IMR-90 (cell line): ENCODE measurements at regions not wholly inside any gene's neighbourhood (a gene's known extent, or its start where the extent isn't known, plus 50 kb on each side); places are given as distances from the start of the nearest gene placed in this dataset.

Source experiments
- CEBPB ChIP-seq: IDR thresholded peaks from 2 replicates; pipeline ENCODE4 v1.6.1; 2012; ENCODE audit warnings: low read depth, low read length, improper control_type of control experiment
- CHD1 ChIP-seq: IDR thresholded peaks from 2 replicates; pipeline ENCODE4 v1.6.1; 2012; ENCODE audit warnings: low read depth, low read length, improper control_type of control experiment
- MAFK ChIP-seq: IDR thresholded peaks from 2 replicates; pipeline ENCODE4 v1.6.1; 2012; ENCODE audit warnings: low read depth, low read length, improper control_type of control experiment
- MAZ ChIP-seq: IDR thresholded peaks from 2 replicates; pipeline ENCODE4 v1.6.1; 2012; ENCODE audit warnings: low read depth, mild to moderate bottlenecking, low read length, improper control_type of control experiment, moderate library complexity, borderline replicate concordance
- NFE2L2 ChIP-seq: fragments of 150-350 bp; IDR thresholded peaks from 2 replicates; pipeline ENCODE4 v1.6.1; 2016; ENCODE audit warnings: low read depth, mild to moderate bottlenecking, low read length
- POLR2A ChIP-seq: IDR thresholded peaks from 2 replicates; pipeline ENCODE4 v1.6.1; 2012; ENCODE audit warnings: mild to moderate bottlenecking, low read depth, low read length
- RAD21 ChIP-seq: IDR thresholded peaks from 2 replicates; pipeline ENCODE4 v1.6.1; 2012; ENCODE audit warnings: low read length, improper control_type of control experiment
- RCOR1 ChIP-seq: IDR thresholded peaks from 2 replicates; pipeline ENCODE4 v1.6.1; 2012; ENCODE audit warnings: mild to moderate bottlenecking, low read length, improper control_type of control experiment; ENCODE audit not compliant: insufficient replicate concordance
- SMC3 ChIP-seq: fragments of 150-350 bp; IDR thresholded peaks from 2 replicates; pipeline ENCODE4 v1.6.1; 2016; ENCODE audit warnings: low read depth, mild to moderate bottlenecking, antibody characterized with exemption, low read length, moderate library complexity
- TF ChIP-seq, protein P1 (sequence below): conservative IDR thresholded peaks from 2 replicates; pipeline ENCODE4 v1.5.1; 2012; ENCODE audit warnings: mild to moderate bottlenecking, low read depth, low read length, improper control_type of control experiment
- TF ChIP-seq, protein P2 (sequence below): fragments of 150-350 bp; IDR thresholded peaks from 2 replicates; pipeline ENCODE4 v1.6.1; 2017; ENCODE audit warnings: mild to moderate bottlenecking, antibody characterized with exemption, low read length, low read depth

DNA sequence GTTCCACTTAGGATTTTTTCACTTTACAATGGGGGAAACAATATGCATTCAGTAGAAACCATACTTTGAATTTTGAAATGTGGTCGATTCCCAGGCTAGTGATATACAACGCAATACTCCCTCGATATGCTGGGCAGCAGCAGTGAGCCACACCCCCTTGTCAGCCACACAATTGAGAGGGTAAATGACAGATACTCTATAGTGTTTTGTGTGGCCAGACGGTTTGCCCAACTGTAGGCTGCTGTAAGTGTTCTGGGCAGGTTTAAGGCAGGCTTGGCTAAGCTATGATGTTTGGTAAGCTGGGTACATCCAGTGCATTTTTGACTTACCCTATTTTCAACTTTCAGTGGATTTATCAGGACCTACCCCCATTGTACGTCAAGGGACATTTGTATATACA lies 169.6 kb upstream of the KIAA1217 start:
- TF ChIP-seq RCOR1 (no peak), MAFK (no peak), POLR2A (no peak), RAD21 (no peak), MAZ (no peak), CEBPB (no peak), NFE2L2 (no peak), SMC3 (no peak), CHD1 (no peak)
- TF ChIP-seq, protein P1, sequence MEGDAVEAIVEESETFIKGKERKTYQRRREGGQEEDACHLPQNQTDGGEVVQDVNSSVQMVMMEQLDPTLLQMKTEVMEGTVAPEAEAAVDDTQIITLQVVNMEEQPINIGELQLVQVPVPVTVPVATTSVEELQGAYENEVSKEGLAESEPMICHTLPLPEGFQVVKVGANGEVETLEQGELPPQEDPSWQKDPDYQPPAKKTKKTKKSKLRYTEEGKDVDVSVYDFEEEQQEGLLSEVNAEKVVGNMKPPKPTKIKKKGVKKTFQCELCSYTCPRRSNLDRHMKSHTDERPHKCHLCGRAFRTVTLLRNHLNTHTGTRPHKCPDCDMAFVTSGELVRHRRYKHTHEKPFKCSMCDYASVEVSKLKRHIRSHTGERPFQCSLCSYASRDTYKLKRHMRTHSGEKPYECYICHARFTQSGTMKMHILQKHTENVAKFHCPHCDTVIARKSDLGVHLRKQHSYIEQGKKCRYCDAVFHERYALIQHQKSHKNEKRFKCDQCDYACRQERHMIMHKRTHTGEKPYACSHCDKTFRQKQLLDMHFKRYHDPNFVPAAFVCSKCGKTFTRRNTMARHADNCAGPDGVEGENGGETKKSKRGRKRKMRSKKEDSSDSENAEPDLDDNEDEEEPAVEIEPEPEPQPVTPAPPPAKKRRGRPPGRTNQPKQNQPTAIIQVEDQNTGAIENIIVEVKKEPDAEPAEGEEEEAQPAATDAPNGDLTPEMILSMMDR = no peak
- TF ChIP-seq, protein P2, sequence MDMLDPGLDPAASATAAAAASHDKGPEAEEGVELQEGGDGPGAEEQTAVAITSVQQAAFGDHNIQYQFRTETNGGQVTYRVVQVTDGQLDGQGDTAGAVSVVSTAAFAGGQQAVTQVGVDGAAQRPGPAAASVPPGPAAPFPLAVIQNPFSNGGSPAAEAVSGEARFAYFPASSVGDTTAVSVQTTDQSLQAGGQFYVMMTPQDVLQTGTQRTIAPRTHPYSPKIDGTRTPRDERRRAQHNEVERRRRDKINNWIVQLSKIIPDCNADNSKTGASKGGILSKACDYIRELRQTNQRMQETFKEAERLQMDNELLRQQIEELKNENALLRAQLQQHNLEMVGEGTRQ = no peak
